Stimulated activated CD8-positive, alpha-beta memory T cell treated with anti-CD3 and anti-CD28 coated beads, Interleukin-7, amount 100 ng/mL, for 1 hour (primary cell): ENCODE measurements at regions not wholly inside any gene's neighbourhood (a gene's known extent, or its start where the extent isn't known, plus 50 kb on each side); places are given as distances from the start of the nearest gene placed in this dataset.

ENCODE experiments used
- DNase-seq, 2 donors: peaks; one replicate each; pipeline ENCODE4 v3.0.0-alpha.2; 2020; ENCODE audit warnings: low read depth in 2 of 2

DNA sequence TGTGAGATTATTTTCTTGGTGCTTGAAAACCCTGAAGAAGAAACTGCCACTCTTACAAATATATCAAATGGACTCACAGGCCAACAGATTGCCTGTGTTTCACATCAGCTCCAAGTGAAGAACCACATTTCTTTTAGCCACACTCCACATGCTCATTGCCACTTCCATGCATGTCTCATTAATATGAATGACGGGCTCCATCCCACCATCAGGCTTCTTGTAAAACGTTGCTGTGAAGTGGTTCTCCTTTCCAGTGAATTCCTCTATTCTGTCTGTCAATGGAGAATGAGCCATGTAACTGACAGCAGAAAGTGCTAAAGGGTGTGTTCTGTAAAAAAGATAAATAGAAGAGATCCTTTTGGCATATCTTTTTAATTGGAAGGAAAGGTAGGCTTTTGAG is 188.2 kb upstream of the RMST start:
- no peak for DNase-seq

DNA sequence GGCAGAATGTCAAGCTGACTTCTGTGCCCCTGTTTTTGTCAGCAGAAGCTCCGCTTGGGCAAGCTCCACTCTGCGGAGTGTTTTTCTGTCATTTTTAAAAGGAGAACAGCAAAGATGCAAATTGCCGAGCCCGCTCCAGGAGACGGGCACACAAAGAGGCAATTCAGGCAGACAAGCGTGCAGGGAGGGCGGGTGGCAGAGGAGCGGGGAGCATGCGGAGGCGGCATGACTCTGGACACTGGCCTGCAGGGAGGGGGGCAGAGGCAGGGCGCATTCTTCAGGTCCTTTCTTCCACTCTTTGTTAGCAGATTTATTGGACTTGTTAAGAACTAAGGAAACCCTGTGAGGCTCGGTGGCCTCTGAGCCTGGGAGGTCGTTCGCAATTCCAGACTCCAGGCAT is 187.3 kb upstream of the RMST start:
- DNase-seq = no peak

DNA sequence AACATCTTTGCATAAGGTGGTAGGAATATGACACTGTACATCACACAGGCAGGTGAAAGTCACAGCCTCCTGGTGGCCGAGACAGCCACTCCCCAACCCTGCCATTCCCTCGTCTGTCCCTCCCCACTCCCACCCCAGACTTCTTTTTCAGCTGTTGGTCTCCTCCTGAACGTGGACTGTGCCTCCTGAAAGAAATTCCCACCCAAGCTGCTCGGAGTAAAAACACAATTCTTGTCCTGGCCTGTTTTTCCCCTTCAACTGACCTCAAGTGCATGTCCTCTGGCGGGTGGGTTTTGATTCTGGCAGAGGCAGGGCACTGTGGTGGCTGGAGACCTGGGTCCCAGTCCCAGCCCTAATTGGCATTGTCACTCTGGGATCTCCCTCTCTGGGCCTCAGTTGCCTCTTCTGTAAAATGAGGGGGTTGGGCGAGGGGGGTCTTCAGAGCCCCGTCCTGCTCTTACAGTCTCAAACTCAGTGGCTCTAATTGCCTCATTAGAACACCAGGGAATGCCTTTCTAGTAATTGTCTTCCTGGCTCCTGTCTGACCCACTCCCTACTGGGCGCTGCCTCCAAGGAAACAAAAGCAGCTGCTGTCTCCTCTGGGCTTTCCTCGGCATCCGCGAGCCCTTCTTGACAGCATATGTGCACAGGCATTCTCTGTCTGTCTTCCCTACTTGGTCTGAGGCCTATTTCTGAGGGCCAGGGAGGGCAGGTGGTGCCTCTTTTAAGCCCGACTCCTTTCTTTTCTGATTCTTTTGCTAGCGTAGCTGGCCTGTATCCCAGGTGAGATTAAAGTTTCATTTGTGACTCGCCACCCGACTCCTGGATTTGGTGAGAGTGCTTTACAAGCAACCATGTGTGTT is 186.6 kb upstream of the RMST start:
- no peak for DNase-seq

DNA sequence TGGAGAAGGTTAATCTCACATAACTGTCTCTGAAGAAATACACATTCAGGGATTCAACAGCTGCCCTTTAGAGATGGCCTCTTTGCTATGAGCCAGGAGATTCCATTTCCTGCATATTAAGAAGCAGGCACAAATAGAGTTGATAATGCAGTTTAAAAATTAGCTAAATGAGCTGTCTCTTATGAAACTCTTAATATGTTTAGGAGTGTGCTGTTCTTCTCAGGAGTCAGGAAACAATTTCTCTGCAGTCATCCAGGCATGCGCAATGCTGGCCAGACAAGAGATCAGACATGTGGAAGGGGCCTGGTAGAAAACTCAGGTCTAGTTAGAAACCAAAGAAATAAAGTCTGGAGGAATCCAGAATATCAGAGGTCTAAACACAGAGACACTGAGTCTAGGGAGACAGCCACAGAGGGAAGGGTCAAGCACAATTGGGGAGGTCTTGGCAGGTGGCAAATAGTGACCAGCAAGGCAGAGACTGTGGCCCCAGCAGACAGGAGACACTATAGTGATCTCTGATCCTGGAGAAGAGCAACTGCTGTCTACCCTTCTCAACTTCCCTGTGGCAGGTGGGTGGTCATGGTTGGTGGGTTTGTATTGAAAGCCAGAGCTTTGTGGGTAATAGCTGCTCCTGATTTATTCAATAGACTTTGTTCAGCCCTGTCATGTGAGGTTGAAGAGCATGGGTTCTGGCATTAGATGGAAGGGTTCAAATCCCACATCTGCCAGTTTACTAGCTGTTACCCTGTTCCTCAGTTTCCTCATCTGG is 185.8 kb upstream of the RMST start:
- DNase-seq = no peak

DNA sequence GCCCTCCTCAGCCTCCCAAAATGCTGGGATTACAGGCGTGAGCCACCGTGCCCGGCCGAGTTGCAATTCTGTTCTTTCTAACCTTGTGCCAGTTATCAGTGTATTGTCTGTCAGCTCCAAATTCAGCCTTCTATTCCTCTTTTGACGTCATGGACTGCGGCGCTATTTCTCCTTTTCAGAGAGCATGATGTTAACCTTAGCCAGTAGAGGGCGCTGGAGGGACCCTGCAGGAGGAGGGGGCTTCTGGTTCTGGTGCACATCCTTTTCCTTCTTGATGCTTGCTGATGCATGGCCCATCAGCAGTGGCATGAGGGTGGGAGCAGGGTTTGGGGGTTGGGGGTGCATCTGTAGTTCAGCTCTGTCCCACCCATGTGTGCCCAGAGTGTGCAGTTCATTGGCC is 179.3 kb upstream of the RMST start:
- no peak for DNase-seq

- DNase-seq = no peak
Measured at GRCh38 chr12:97288531-97288930, 174.1 kb upstream of the RMST start.

GRCh38 chr12:97292588-97292987 is 170.0 kb upstream of the RMST start:
- DNase-seq = no peak

DNA sequence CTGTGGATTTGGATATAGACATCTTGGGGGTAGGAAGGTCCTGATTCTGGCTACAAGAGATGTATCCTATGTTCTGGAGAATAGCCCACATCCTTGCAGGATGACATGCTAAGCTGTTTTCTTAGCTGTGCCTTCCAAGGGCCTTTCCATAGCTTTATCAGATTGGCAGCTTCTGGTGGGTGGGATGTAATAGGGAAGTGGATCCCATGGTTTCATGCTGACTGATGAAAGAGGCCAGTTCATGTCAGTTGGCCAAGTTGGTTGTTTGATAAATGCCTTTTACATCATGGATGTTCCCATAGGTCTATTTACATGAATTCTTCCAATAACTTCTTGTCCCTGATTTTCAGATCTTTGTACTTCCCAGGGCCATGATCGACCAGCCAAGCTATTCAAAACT is 169.1 kb upstream of the RMST start:
- DNase-seq = no peak

DNA sequence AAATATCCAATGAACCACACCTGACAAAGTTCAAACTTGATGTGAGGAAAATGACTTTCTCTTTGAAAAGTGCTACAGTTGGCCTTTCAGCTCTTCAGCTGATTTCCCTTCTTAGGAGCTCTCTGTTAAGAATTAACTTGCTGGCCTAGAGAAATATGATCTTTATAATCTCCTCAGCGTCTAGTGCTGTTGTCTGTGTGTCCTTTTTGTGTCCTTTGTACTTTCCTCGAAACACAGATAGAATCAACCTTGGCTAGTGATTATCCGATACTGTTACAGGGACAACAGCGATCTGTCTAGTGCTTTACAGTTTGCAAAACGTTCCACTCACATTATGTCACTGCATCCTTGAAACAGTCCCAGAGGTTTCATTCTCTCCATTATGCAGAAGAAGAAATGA is 162.8 kb upstream of the RMST start:
- DNase-seq = no peak

- no peak for DNase-seq
Measured at GRCh38 chr12:97300431-97300830, 162.2 kb upstream of the RMST start.

GRCh38 chr12:97300891-97301290 is 161.7 kb upstream of the RMST start:
- no peak for DNase-seq

DNA sequence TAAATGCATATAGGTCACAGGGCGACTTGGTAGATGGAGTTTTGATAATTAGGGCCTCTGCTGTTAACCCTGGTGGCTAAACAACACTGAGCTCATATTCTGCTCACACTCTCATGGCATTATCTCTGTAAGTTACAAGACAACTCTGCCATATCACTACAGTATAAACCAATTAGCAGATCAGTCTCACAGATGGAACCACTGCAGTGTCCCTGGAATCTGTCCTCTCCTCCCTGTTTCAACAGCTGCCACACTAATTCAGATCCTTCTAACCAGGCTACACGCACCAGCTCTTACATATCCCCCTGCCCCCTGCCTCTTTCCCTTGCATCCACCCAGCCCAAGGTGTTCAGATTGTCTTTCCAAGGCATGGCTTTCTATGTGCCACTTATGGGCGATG is 161.0 kb upstream of the RMST start:
- no peak for DNase-seq

- DNase-seq = no peak
Measured at GRCh38 chr12:97305651-97306050, 157.0 kb upstream of the RMST start.

DNA sequence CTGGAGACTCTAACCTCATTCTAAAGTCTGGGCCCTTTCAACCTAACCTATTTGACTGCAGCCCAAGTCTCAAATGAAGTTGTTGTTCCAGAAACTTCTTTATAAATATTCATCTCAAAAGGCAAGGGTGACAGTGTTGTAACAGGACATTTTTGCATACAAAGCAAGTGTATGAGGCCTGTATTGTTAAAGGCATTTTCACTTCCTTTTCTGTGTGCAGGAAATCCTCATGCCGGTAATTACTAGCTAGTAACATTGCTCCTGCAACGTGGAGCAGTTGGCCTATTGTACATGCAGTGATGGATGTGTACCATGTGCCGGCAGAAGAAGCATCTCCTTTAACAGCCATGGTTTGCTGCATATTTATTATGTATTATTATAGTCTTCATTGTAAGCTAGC is 156.5 kb upstream of the RMST start:
- DNase-seq = no peak

DNA sequence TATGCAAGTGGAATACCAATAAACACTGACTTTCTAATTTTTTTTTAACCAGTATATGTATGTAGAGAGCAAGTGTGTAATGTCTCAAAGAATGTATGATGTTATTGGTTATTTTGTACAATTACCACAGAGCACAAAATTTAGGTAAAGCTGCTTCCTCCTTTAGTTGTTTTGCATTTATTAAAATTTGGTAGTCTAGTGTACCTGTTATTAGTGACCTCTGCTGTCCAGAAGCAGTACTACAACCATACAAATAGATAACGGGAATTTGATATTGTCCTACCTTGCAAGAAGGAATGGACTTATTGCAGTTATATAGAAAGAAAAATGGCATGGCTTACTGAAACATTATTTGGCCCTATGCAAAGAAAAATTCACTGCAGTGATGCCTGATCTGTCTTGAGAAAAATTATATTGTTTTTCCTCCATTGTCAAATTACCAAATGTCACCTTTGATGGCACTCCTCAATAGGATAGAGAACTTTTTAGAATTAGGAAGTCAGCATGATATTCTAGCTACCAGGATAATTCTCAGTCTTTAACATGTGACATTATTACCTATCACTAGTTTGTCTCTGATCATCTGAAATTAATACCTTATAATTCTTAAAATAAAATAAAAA is 153.9 kb upstream of the RMST start:
- DNase-seq = no peak

DNA sequence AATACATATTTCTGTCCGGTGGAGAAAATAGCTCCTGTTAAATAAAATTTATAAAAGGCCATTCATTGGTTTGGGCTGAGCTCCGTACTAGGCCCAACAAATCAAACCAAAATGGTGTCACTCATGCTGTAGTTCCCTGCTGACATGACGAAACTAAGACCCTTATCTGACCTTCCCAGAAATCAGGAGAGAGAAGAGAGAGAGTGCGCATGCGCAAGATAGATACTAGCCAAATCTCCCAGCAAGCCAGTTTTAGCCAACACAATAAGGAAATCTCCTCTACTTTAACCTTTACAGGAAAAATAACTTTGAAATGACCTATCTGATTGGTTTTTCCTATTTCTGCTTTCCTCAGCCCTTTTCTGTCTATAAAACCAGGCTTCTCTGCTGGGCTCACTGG is 152.7 kb upstream of the RMST start:
- DNase-seq = no peak

GRCh38 chr12:97312570-97313135 is 150.0 kb upstream of the RMST start:
- DNase-seq = no peak

GRCh38 chr12:97313471-97314190 is 149.0 kb upstream of the RMST start:
- DNase-seq = no peak

DNA sequence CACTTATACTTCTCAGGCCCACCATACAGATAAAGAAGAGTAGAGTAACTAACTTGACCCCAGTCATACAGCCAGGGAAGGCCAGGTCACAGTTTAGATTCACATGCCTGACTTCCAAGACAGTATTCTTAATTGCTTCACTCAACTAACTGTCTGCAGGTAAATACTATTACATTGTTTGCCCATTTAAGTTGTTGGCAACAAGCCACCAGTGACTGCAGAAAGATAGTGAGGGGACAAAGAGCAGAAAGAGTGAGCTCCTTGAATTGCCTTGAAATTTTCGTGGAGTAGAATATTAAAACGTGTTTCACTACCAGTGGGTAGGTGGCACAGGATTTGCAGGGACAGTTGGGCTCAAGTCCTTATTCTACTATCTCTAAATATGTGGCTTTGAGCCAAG is 146.3 kb upstream of the RMST start:
- DNase-seq = no peak

DNA sequence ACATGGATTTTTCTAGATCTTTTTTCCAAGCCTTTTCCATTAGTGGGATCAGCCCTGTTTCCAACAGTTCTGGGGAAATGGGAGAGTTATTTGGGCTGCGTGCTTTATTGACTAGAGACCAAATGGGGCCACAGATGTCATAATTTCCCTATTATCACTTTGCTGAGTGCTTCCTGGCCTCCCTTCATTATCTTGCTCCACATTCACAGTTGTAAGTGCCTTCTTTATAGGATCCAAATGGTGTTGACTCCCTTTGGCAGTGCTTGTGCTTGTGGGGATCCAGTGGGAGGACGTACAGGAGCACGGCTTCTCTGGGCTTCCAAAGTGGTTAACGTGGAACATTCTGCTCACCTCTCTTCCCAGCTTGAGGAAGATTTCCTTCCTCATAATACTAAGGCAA is 141.0 kb upstream of the RMST start:
- DNase-seq = no peak

DNA sequence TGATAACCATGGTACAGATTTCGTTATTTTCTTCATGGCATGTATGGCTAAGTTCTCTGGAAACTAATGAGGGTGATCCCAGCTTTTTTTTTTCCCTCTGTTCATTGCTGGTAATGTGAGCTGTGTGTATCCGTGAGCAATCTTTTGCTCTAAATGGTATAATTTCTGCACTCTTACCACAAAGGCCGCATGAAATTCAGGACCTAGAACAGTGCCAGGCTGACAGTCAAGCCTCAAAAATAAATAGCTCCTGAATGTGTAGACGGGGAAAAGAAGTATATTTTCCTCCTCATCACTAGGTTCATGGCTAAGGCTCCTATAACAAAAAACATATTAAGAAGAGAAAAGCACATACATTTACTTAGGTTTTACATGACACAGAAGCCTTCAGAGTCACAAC is 140.2 kb upstream of the RMST start:
- DNase-seq = no peak

GRCh38 chr12:97323154-97323553 is 139.4 kb upstream of the RMST start:
- no peak for DNase-seq
